ENCODE measurements at regions not wholly inside any gene's neighbourhood (a gene's known extent, or its start where the extent isn't known, plus 50 kb on each side); places are given as distances from the start of the nearest gene placed in this dataset.

DNA sequence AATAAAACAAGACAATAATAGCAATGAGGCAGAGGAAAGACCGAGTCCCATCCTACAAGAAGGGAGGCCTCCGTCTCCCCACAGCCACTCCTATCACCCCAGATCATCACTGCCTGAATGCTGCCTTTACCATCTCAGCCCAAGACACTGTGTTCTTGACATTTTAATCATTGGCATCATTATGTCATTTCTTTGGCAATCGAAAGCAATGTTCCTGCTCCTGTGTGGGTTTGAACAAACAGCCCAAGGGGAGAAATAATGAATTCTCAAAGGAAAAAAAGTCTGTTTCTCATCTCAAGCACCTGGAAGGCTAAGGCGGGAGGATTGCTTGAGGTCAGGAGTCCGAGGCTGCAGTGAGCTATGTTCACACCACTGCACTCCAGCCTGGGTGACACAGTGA lies 73.0 kb upstream of the ACSL1 start:
- no peak for DNase-seq (ENCODE audit: low spot score, unreplicated experiment)
- TF ChIP-seq, protein P1, sequence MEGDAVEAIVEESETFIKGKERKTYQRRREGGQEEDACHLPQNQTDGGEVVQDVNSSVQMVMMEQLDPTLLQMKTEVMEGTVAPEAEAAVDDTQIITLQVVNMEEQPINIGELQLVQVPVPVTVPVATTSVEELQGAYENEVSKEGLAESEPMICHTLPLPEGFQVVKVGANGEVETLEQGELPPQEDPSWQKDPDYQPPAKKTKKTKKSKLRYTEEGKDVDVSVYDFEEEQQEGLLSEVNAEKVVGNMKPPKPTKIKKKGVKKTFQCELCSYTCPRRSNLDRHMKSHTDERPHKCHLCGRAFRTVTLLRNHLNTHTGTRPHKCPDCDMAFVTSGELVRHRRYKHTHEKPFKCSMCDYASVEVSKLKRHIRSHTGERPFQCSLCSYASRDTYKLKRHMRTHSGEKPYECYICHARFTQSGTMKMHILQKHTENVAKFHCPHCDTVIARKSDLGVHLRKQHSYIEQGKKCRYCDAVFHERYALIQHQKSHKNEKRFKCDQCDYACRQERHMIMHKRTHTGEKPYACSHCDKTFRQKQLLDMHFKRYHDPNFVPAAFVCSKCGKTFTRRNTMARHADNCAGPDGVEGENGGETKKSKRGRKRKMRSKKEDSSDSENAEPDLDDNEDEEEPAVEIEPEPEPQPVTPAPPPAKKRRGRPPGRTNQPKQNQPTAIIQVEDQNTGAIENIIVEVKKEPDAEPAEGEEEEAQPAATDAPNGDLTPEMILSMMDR (IDR thresholded peaks at IDR 0.05; ENCODE audit: unreplicated experiment), result no peak
- Mint-ChIP-seq H3K4me3 (ENCODE audit: low read depth) (no peak overlapping the region), H3K9me3 (ENCODE audit: low read depth) (peaks cover 2% of the 10 kb centered on the region), H3K36me3 (ENCODE audit: insufficient read depth) (no peaks in the 10 kb centered on the region), H3K27me3 (peaks cover 14% of the 10 kb centered on the region), H3K27ac (no peak overlapping the region), H3K4me1 (ENCODE audit: low read depth) (no peaks in the 10 kb centered on the region)

DNA sequence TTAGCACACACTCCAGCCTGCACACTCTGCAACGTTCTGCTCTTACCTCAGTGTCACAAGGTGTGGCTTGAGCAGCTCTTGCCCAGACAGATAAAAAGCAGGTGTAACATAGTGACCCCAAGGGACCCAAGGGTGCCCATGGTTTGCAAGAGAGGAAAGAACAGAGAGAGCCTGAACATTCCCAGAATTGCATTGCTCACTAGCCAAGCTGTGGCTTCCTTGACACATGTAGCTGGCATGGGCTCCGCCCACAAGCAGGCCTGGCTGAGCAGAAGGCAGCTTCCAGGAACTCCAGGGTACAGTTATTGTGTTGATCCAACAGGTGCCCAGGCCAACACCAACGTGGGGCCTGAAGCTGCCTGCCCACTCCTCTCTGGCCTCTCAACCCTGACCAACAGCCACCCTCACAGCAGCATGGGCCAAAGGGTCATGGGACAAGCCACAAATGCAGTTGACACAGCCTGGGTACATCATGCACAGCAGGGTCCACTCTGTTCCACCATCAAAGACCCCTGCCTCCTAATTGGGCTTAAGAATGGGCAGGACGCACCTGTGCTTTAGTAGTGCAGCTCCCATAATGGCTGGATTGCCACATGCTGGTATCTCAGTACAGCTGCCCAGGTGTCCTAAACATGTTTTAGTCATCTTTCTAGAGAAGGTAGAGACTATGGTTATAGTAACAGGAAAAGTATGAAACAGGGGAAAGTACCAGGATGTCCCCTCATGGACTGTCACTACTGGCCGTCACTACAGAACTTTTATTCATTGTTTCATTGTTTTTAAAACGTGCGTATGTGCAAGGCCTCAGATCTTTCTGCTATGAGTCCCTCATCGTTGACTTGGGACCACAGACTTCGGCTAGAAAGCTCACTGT lies 73.7 kb upstream of the ACSL1 start:
- H3K27ac Mint-ChIP-seq, result no peak overlapping the region
- no peaks in the 10 kb centered on the region for H3K4me1 Mint-ChIP-seq (ENCODE audit: low read depth)
- peaks cover 9% of the 10 kb centered on the region for H3K27me3 Mint-ChIP-seq
- H3K36me3 Mint-ChIP-seq (ENCODE audit: insufficient read depth), result no peaks in the 10 kb centered on the region
- no peaks in the 10 kb centered on the region for H3K9me3 Mint-ChIP-seq (ENCODE audit: low read depth)
- DNase-seq (ENCODE audit: low spot score, unreplicated experiment), result no peak
- TF ChIP-seq, protein P1 (IDR thresholded peaks at IDR 0.05; ENCODE audit: unreplicated experiment), result no peak
- H3K4me3 Mint-ChIP-seq (ENCODE audit: low read depth), result no peak overlapping the region

DNA sequence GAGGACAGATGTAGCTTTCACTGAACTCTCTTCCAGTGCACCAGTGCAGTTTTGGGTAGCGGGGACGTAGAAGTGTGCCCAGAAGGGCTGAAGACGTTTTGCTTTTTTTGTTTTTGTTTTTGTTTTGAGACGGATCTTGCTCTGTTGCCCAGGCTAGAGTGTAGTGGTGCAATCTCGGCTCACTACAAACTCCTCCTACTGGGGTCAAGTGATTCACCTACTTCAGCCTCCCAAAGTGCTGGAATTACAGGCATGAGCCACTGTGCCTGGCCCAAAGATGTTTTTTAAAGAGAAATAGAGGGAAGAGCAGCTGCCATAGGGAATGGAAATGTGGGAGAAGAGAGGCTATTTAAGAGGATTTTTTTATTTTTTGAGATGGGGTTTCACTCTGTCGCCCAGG lies 74.4 kb upstream of the ACSL1 start:
- no peak for DNase-seq (ENCODE audit: low spot score, unreplicated experiment)
- TF ChIP-seq, protein P1 (IDR thresholded peaks at IDR 0.05; ENCODE audit: unreplicated experiment), result no peak

DNA sequence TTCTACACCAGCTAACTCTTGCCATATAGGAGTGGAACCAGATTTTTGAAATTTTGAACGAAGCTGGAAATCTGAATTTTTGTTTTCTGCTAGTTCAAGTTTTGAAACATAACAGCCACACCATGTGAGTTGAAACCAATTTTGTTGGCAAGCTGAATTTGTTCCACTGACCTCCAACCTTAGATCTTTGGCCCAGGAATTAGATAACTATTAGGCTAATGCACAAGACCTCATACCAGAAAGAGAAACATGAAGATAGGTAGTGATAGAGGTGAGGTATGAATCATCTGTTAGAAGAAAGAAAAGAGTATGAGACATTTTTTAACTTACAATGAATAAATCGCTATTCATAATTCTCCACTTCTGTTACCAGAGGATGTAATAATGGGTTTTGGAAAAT lies 76.8 kb upstream of the ACSL1 start:
- H3K27me3 Mint-ChIP-seq, result peaks cover 9% of the 10 kb centered on the region
- TF ChIP-seq, protein P1 (IDR thresholded peaks at IDR 0.05; ENCODE audit: unreplicated experiment), result no peak
- H3K9me3 Mint-ChIP-seq (ENCODE audit: low read depth), result no peaks in the 10 kb centered on the region
- H3K27ac Mint-ChIP-seq, result no peak overlapping the region
- no peak for DNase-seq (ENCODE audit: low spot score, unreplicated experiment)
- no peaks in the 10 kb centered on the region for H3K4me1 Mint-ChIP-seq (ENCODE audit: low read depth)
- H3K4me3 Mint-ChIP-seq (ENCODE audit: low read depth), result no peak overlapping the region
- no peaks in the 10 kb centered on the region for H3K36me3 Mint-ChIP-seq (ENCODE audit: insufficient read depth)

More for the DNA sequence above, 74.4 kb upstream of the ACSL1 start:
- Mint-ChIP-seq H3K4me1 (ENCODE audit: low read depth) (no peaks in the 10 kb centered on the region), H3K36me3 (ENCODE audit: insufficient read depth) (no peaks in the 10 kb centered on the region), H3K27me3 (peaks cover 9% of the 10 kb centered on the region), H3K9me3 (ENCODE audit: low read depth) (no peaks in the 10 kb centered on the region), H3K4me3 (ENCODE audit: low read depth) (no peak overlapping the region), H3K27ac (no peak overlapping the region)

DNA sequence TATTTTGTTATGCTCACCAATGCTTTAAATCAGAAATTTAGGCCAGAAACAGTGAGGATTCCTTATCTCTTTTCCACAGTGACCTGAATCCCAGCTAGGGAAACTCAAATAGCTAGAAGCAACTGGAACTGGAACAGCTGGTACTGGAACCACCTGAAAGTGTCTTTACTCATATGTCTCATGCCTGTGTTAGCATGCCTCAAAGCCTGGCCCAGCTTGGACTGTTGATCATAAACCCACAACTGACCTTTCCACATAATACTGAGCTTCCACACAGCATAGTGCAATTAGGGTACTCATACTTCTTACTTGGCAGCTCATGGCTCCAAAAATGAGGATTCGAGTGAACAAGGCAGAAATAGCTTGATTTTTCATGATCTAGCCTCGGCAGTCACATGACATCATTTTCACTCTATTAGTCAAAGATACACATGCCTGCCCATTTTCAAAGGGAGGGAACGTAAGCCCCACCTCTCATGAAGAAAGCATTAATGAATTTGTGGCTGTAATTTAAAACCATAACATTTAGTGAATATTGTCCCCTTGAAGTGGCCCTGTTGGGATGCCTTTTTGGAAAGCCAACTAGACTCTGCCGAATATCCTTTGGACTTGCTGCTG lies 80.8 kb upstream of the ACSL1 start:
- no peaks in the 10 kb centered on the region for H3K4me1 Mint-ChIP-seq (ENCODE audit: low read depth)
- no peaks in the 10 kb centered on the region for H3K36me3 Mint-ChIP-seq (ENCODE audit: insufficient read depth)
- TF ChIP-seq, protein P1 (IDR thresholded peaks at IDR 0.05; ENCODE audit: unreplicated experiment), result no peak
- H3K27ac Mint-ChIP-seq, result no peak overlapping the region
- no peak for DNase-seq (ENCODE audit: low spot score, unreplicated experiment)
- no peaks in the 10 kb centered on the region for H3K27me3 Mint-ChIP-seq
- H3K4me3 Mint-ChIP-seq (ENCODE audit: low read depth), result no peak overlapping the region
- H3K9me3 Mint-ChIP-seq (ENCODE audit: low read depth), result peaks cover 5% of the 10 kb centered on the region
